Liver (tissue), 8 donors: ENCODE measurements at regions not wholly inside any gene's neighbourhood (a gene's known extent, or its start where the extent isn't known, plus 50 kb on each side); places are given as distances from the start of the nearest gene placed in this dataset.

ENCODE experiments used
- DNase-seq: peaks from one replicate; pipeline ENCODE4 v3.0.0-alpha.2; 2017; ENCODE audit warnings: low spot score
- H3K27ac ChIP-seq, 2 donors: one replicate each; pipeline ENCODE4 v1.7.0; 2013; ENCODE audit warnings: inconsistent platforms in 2 of 2, low read length in 2 of 2, control low read depth in 1 of 2, low read depth in 1 of 2, mild to moderate bottlenecking in 1 of 2
- H3K27me3 ChIP-seq, 4 donors: one replicate each; pipeline versions ENCODE4 v1.6.1 to v1.7.0; 2013; ENCODE audit warnings: low read length in 3 of 4, inconsistent platforms in 1 of 4, mild to moderate bottlenecking in 1 of 4, moderate library complexity in 1 of 4; ENCODE audit not compliant: control insufficient read depth in 4 of 4, insufficient read depth in 4 of 4
- H3K36me3 ChIP-seq, 4 donors: one replicate each; pipeline versions ENCODE4 v1.6.1 to v1.7.0; 2013; ENCODE audit warnings: low read length in 3 of 4, mild to moderate bottlenecking in 3 of 4, low read depth in 1 of 4, moderate library complexity in 1 of 4; ENCODE audit not compliant: control insufficient read depth in 4 of 4, insufficient read depth in 3 of 4
- H3K4me1 ChIP-seq, 4 donors: one replicate each; pipeline versions ENCODE4 v1.6.1 to v1.7.0; 2013; ENCODE audit warnings: low read length in 3 of 4, mild to moderate bottlenecking in 3 of 4, moderate library complexity in 1 of 4; ENCODE audit not compliant: control insufficient read depth in 4 of 4, insufficient read depth in 4 of 4
- H3K4me3 ChIP-seq, 3 donors: one replicate each; pipeline versions ENCODE4 v1.6.1 to v1.7.0; 2013; ENCODE audit warnings: low read length in 3 of 3, control low read depth in 1 of 3, low read depth in 1 of 3, mild to moderate bottlenecking in 1 of 3
- H3K9ac ChIP-seq, 2 donors: one replicate each; pipeline ENCODE4 v1.7.0; 2013; ENCODE audit warnings: low read length in 2 of 2, mild to moderate bottlenecking in 2 of 2, moderate library complexity in 2 of 2, control low read depth in 1 of 2, low read depth in 1 of 2
- H3K9me3 ChIP-seq, 4 donors: one replicate each; pipeline versions ENCODE4 v1.6.1 to v1.7.0; 2013; ENCODE audit warnings: low read length in 3 of 4; ENCODE audit not compliant: control insufficient read depth in 4 of 4
- CTCF ChIP-seq: fragments of 150-350 bp; IDR thresholded peaks from 2 replicates; pipeline ENCODE4 v1.5.1; 2017; ENCODE audit warnings: improper control_type of control experiment, low read depth, low read length; ENCODE audit not compliant: missing input control
- EGR1 ChIP-seq, 2 donors: IDR thresholded peaks; 2 replicates each; pipeline ENCODE4 v1.6.1; 2016 to 2018; ENCODE audit warnings: antibody characterized with exemption in 2 of 2, low read depth in 2 of 2
- FOXA1 ChIP-seq: IDR thresholded peaks from 2 replicates; pipeline ENCODE4 v1.6.1; 2016; ENCODE audit warnings: antibody characterized with exemption
- FOXA2 ChIP-seq: IDR thresholded peaks from 2 replicates; pipeline ENCODE4 v1.6.1; 2016; ENCODE audit warnings: antibody characterized with exemption
- GABPA ChIP-seq, 2 donors: IDR thresholded peaks in 1 of 2; conservative IDR thresholded peaks in 1 of 2; 2 replicates each; pipeline ENCODE4 v1.6.1; 2016; ENCODE audit warnings: antibody characterized with exemption in 2 of 2, mild to moderate bottlenecking in 1 of 2, moderate library complexity in 1 of 2
- HNF4A ChIP-seq, 2 donors: conservative IDR thresholded peaks; 2 replicates each; pipeline ENCODE4 v1.6.1; 2016; ENCODE audit warnings: antibody characterized with exemption in 2 of 2, mild to moderate bottlenecking in 2 of 2
- HNF4G ChIP-seq: IDR thresholded peaks from 2 replicates; pipeline ENCODE4 v1.6.1; 2016; ENCODE audit warnings: antibody characterized with exemption
- JUND ChIP-seq, 2 donors: IDR thresholded peaks; 2 replicates each; pipeline ENCODE4 v1.6.1; 2016; ENCODE audit warnings: antibody characterized with exemption in 2 of 2
- NR2F2 ChIP-seq: IDR thresholded peaks from 2 replicates; pipeline ENCODE4 v1.6.1; 2016; ENCODE audit warnings: antibody characterized with exemption
- RAD21 ChIP-seq, 2 donors: IDR thresholded peaks; 2 replicates each; pipeline ENCODE4 v1.6.1; 2016; ENCODE audit warnings: antibody characterized with exemption in 2 of 2, mild to moderate bottlenecking in 2 of 2
- RXRA ChIP-seq, 2 donors: IDR thresholded peaks; 2 replicates each; pipeline ENCODE4 v1.6.1; 2017 to 2018; ENCODE audit warnings: antibody characterized with exemption in 2 of 2, mild to moderate bottlenecking in 1 of 2
- SP1 ChIP-seq: IDR thresholded peaks from 2 replicates; pipeline ENCODE4 v1.6.1; 2018; ENCODE audit warnings: antibody characterized with exemption, mild to moderate bottlenecking
- TAF1 ChIP-seq: conservative IDR thresholded peaks from 2 replicates; pipeline ENCODE4 v1.6.1; 2016; ENCODE audit warnings: antibody characterized with exemption, mild to moderate bottlenecking
- YY1 ChIP-seq: IDR thresholded peaks from 2 replicates; pipeline ENCODE4 v1.6.1; 2016; ENCODE audit warnings: antibody characterized with exemption, mild to moderate bottlenecking
- ZBTB33 ChIP-seq: IDR thresholded peaks from 2 replicates; pipeline ENCODE4 v1.6.1; 2016; ENCODE audit warnings: antibody characterized with exemption
- WGBS: extraction: QIAGEN DNeasy Blood & Tissue Kit; methylation state at CpG from one replicate; pipeline ENCODE4 v1.1.7; 2013; 5-methylcytosine and 5-hydroxymethylcytosine counted together
- TF ChIP-seq, protein P1 (sequence below): IDR thresholded peaks from 2 replicates; pipeline ENCODE4 v1.6.1; 2016; ENCODE audit warnings: antibody characterized with exemption, mild to moderate bottlenecking
- TF ChIP-seq, protein P2 (sequence below): IDR thresholded peaks from 2 replicates; pipeline ENCODE4 v1.6.1; 2016; ENCODE audit warnings: antibody characterized with exemption
- TF ChIP-seq, protein P3 (sequence below): IDR thresholded peaks from 2 replicates; pipeline ENCODE4 v1.6.1; 2016; ENCODE audit warnings: antibody characterized with exemption
- donor health status: healthy.
- donor health status: healthy.
- donor health status: healthy.
- donor health status: healthy.
- donor health status: healthy.

GRCh38 chr5:173498286-173498685 lies 118.2 kb downstream of the BOD1 start:
- no peaks in the 10 kb centered on the region for H3K27me3 ChIP-seq
- H3K36me3 ChIP-seq: no peaks in the 10 kb centered on the region
- H3K4me3 ChIP-seq: no peak overlapping the region
- H3K9me3 ChIP-seq: no peaks in the 10 kb centered on the region
- DNase-seq: no peak
- H3K27ac ChIP-seq: no peak overlapping the region
- WGBS: 78% methylated on average over 9 of the region's 9 CpGs
- TF ChIP-seq FOXA2: no peak
- H3K9ac ChIP-seq: no peak overlapping the region
- peaks cover 0 to 8% (median 4%) of the 10 kb centered on the region in 4 donors for H3K4me1 ChIP-seq

- H3K36me3 ChIP-seq: no peaks in the 10 kb centered on the region
- peaks cover 0 to 8% (median 4%) of the 10 kb centered on the region in 4 donors for H3K4me1 ChIP-seq
- H3K4me3 ChIP-seq: no peak overlapping the region
- H3K27ac ChIP-seq: no peak overlapping the region
- WGBS: 82% methylated on average over 12 of the region's 12 CpGs
- peak; percentile 22 for DNase-seq
- no peaks in the 10 kb centered on the region for H3K27me3 ChIP-seq
- H3K9me3 ChIP-seq: no peaks in the 10 kb centered on the region
- TF ChIP-seq RXRA (IDR thresholded peaks at IDR 0.05): no peak
- TF ChIP-seq, protein P1, sequence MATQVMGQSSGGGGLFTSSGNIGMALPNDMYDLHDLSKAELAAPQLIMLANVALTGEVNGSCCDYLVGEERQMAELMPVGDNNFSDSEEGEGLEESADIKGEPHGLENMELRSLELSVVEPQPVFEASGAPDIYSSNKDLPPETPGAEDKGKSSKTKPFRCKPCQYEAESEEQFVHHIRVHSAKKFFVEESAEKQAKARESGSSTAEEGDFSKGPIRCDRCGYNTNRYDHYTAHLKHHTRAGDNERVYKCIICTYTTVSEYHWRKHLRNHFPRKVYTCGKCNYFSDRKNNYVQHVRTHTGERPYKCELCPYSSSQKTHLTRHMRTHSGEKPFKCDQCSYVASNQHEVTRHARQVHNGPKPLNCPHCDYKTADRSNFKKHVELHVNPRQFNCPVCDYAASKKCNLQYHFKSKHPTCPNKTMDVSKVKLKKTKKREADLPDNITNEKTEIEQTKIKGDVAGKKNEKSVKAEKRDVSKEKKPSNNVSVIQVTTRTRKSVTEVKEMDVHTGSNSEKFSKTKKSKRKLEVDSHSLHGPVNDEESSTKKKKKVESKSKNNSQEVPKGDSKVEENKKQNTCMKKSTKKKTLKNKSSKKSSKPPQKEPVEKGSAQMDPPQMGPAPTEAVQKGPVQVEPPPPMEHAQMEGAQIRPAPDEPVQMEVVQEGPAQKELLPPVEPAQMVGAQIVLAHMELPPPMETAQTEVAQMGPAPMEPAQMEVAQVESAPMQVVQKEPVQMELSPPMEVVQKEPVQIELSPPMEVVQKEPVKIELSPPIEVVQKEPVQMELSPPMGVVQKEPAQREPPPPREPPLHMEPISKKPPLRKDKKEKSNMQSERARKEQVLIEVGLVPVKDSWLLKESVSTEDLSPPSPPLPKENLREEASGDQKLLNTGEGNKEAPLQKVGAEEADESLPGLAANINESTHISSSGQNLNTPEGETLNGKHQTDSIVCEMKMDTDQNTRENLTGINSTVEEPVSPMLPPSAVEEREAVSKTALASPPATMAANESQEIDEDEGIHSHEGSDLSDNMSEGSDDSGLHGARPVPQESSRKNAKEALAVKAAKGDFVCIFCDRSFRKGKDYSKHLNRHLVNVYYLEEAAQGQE: no peak
- TF ChIP-seq, protein P2, sequence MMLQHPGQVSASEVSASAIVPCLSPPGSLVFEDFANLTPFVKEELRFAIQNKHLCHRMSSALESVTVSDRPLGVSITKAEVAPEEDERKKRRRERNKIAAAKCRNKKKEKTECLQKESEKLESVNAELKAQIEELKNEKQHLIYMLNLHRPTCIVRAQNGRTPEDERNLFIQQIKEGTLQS: no peak
- TF ChIP-seq FOXA1: no peak
- no peak for TF ChIP-seq HNF4G
- no peak for TF ChIP-seq FOXA2
- TF ChIP-seq EGR1 (IDR thresholded peaks at IDR 0.05; ENCODE audit: low read depth in 2 of 2): no peak
- TF ChIP-seq, protein P3, sequence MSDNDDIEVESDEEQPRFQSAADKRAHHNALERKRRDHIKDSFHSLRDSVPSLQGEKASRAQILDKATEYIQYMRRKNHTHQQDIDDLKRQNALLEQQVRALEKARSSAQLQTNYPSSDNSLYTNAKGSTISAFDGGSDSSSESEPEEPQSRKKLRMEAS: no peak
- TF ChIP-seq CTCF: no peak
- TF ChIP-seq HNF4A (conservative IDR thresholded peaks at IDR 0.05): no peak
- no peak for TF ChIP-seq NR2F2
- TF ChIP-seq JUND (IDR thresholded peaks at IDR 0.05): no peak
- TF ChIP-seq GABPA (IDR thresholded peaks at IDR 0.05 in 1 of 2, conservative IDR thresholded peaks at IDR 0.05 in 1 of 2): no peak
- TF ChIP-seq RAD21 (IDR thresholded peaks at IDR 0.05): no peak
- no peak for TF ChIP-seq YY1
- TF ChIP-seq SP1: no peak
- TF ChIP-seq ZBTB33: no peak
- no peak for TF ChIP-seq TAF1
- H3K9ac ChIP-seq: no peak overlapping the region
Measured at GRCh38 chr5:173497685-173498084, 118.8 kb downstream of the BOD1 start.
